Glutamatergic neuron (in vitro differentiated cells): ENCODE measurements at regions not wholly inside any gene's neighbourhood (a gene's known extent, or its start where the extent isn't known, plus 50 kb on each side); places are given as distances from the start of the nearest gene placed in this dataset.

Source experiments
- DNase-seq: peaks from one replicate; pipeline ENCODE4 v3.0.0; 2022
- H3K27ac Mint-ChIP-seq: one replicate; pipeline ENCODE4 v1.8.0; 2020; ENCODE audit warnings: mild to moderate bottlenecking, mixed read lengths, inconsistent platforms; ENCODE audit not compliant: unreplicated experiment
- H3K27me3 Mint-ChIP-seq: one replicate; pipeline ENCODE4 v1.8.0; 2020; ENCODE audit warnings: mild to moderate bottlenecking, moderate library complexity, mixed read lengths, inconsistent platforms; ENCODE audit not compliant: unreplicated experiment
- H3K36me3 Mint-ChIP-seq: one replicate; pipeline ENCODE4 v1.8.0; 2020; ENCODE audit warnings: mild to moderate bottlenecking, mixed read lengths, inconsistent platforms; ENCODE audit not compliant: unreplicated experiment
- H3K4me1 Mint-ChIP-seq: one replicate; pipeline ENCODE4 v1.8.0; 2020; ENCODE audit warnings: mild to moderate bottlenecking, low read depth, mixed read lengths, inconsistent platforms; ENCODE audit not compliant: unreplicated experiment
- H3K4me3 Mint-ChIP-seq: one replicate; pipeline ENCODE4 v1.8.0; 2020; ENCODE audit warnings: mild to moderate bottlenecking, mixed read lengths, inconsistent platforms; ENCODE audit not compliant: unreplicated experiment
- H3K9me3 Mint-ChIP-seq: one replicate; pipeline ENCODE4 v1.8.0; 2020; ENCODE audit warnings: mild to moderate bottlenecking, moderate library complexity, mixed read lengths, inconsistent platforms; ENCODE audit not compliant: unreplicated experiment
- CTCF ChIP-seq: fragments of 200-600 bp; sonication (generic); IDR thresholded peaks from one replicate; pipeline ENCODE4 v1.5.0; 2021; ENCODE audit not compliant: partially characterized antibody, unreplicated experiment

DNA sequence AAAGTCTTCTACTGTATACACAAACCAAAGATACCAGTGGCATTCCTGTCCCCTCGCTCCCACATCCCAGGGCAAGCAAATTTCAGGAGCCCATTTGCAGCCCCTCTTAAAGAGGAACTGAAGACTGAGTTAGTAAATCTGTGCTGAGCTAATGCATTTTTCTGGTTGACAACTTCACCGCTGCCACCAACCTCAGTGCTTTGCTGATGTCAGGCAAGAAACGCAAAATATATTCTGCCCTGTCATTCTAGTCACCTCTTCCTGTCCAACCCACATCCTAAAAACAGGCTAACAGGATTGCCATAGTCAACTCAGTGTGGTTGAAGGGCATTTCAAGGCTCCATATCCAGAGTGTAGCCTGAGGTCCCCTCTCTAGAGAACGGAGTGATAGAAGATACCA, 59.4 kb upstream of the FICD start:
- no peak for TF ChIP-seq CTCF
- H3K9me3 Mint-ChIP-seq, result no peaks in the 10 kb centered on the region

DNA sequence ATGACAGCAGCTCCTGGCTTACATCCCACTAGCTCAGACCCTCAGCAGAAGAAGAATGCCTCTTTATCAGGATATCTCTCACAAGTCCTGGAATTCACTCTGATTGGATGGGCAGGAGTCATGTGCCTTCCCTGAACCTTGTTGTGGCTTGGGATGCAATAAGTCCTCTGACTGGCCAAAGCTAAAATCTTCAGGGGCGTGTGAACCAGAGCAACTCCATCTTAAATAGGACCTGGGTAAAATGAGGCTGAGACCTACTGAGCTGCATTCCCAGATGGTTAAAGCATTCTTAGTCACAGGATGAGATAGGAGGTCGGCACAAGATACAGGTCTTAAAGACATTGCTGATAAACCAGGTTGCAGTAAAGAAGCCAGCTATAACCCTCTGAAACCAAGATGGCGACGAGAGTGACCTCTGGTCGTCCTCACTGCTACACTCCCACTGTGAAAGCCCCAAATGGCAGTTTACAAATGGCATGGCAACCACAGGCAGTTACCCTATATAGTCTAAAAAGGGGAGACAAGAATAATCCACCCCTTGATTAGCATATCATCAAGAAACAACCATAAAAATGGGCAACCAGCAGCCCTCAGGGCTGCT, 60.4 kb upstream of the FICD start:
- Mint-ChIP-seq H3K4me3 (no peak overlapping the region), H3K27ac (no peak overlapping the region), H3K36me3 (no peaks in the 10 kb centered on the region), H3K9me3 (no peaks in the 10 kb centered on the region), H3K27me3 (no peaks in the 10 kb centered on the region), H3K4me1 (no peaks in the 10 kb centered on the region)
- TF ChIP-seq CTCF, result no peak
- DNase-seq, result no peak

More for the DNA sequence above, 59.4 kb upstream of the FICD start:
- Mint-ChIP-seq H3K4me3 (no peak overlapping the region), H3K27me3 (no peaks in the 10 kb centered on the region), H3K36me3 (no peaks in the 10 kb centered on the region), H3K27ac (no peak overlapping the region), H3K4me1 (no peaks in the 10 kb centered on the region)
- DNase-seq, result no peak

DNA sequence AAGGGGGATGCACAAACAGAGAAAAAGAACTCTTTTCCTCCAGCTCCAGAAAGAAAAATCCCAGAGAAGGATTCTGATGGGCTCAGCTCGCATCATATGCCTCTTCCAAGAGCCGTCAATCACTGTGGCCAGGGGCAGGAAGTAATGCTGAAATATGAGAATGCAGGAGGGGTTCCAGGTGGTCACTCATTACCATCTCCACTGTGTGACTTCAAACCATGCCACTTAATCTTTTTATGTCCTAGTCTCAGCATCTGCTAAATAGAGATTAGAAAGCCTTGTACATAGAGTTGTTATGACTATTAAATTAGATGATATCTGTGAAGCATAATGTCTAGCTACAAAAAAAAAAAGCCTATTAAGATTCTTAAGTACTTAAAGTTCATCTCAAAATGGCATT, 65.6 kb upstream of the FICD start:
- H3K4me1 Mint-ChIP-seq, result peaks cover 6% of the 10 kb centered on the region
- no peaks in the 10 kb centered on the region for H3K36me3 Mint-ChIP-seq
- H3K9me3 Mint-ChIP-seq, result no peaks in the 10 kb centered on the region
- no peak for TF ChIP-seq CTCF
- no peak overlapping the region for H3K4me3 Mint-ChIP-seq
- no peak overlapping the region for H3K27ac Mint-ChIP-seq
- peaks cover 2% of the 10 kb centered on the region for H3K27me3 Mint-ChIP-seq
- DNase-seq, result no peak

- Mint-ChIP-seq H3K36me3 (no peaks in the 10 kb centered on the region), H3K27me3 (peaks cover 2% of the 10 kb centered on the region), H3K4me1 (peaks cover 7% of the 10 kb centered on the region), H3K4me3 (no peak overlapping the region), H3K9me3 (no peaks in the 10 kb centered on the region), H3K27ac (no peak overlapping the region)
- no peak for TF ChIP-seq CTCF
- no peak for DNase-seq
Measured at GRCh38 chr12:108448246-108448645, 66.8 kb upstream of the FICD start.

- peaks cover 13% of the 10 kb centered on the region for H3K4me1 Mint-ChIP-seq
- H3K27ac Mint-ChIP-seq, result no peak overlapping the region
- H3K4me3 Mint-ChIP-seq, result no peak overlapping the region
- no peaks in the 10 kb centered on the region for H3K9me3 Mint-ChIP-seq
- H3K36me3 Mint-ChIP-seq, result no peaks in the 10 kb centered on the region
- TF ChIP-seq CTCF, result no peak
- DNase-seq, result no peak
- peaks cover 2% of the 10 kb centered on the region for H3K27me3 Mint-ChIP-seq
Measured at GRCh38 chr12:108447168-108447832, 67.8 kb upstream of the FICD start.
